Hematopoietic multipotent progenitor cell treated with erythropoietin and hydrocortisone succinate and interleukin-3 and kit ligand, for 4 days (in vitro differentiated cells): ENCODE measurements at regions not wholly inside any gene's neighbourhood (a gene's known extent, or its start where the extent isn't known, plus 50 kb on each side); places are given as distances from the start of the nearest gene placed in this dataset.
"Not testable (repeated sequence)": the region's sequence is repeated elsewhere in the genome, so short reads cannot be mapped to it uniquely, and the experiment has no call there.

Experiments
- DNase-seq: peaks from one replicate; pipeline ENCODE4 v3.0.0-alpha.2; 2015

GRCh38 chr5:101917166-101917565 is 378.9 kb downstream of the SLCO4C1 start:
- DNase-seq = no peak

- no peak for DNase-seq
Observed at GRCh38 chr5:101915554-101915953, 380.5 kb downstream of the SLCO4C1 start.

DNA sequence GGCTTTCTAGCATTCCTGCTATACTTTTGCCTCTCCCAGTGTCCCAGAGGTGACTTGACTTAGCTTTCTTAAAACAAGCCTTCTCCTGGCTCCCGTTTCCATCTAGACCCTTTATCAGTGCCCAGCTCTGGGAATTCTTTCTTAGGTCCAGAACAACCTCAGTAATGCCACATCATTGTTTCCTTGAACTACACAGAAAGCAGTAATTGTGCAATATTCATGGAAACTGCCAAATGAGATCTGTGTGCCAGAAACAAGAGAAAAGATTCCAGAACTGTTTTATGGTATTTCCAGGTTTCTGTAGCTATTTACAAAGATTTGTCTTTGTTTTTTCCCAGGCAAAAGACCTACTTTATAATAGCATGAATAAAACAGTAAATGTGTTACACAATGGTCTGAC is 391.3 kb downstream of the SLCO4C1 start:
- no peak for DNase-seq

DNA sequence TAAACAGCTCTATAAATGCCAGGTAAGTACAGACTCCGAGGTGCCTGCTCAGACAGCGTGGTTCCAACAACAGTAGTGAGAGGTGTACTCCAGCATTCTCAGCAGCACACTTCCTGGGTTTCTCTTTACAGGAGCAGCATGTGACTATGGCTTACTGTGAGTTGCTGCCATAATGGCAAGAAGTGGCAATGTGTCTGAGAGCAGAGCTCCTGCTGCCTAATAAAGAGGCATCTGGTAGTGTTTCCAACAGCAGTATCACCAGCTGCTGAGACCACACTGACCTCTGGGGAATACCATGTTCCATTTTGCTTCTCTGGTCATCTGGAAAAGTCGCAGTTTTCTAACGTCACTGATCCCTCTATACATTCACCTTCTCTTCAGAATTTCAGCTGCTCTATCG is 398.2 kb downstream of the SLCO4C1 start:
- DNase-seq = no peak

- DNase-seq = no peak
Observed at GRCh38 chr5:101894985-101895384, 401.1 kb downstream of the SLCO4C1 start.

DNA sequence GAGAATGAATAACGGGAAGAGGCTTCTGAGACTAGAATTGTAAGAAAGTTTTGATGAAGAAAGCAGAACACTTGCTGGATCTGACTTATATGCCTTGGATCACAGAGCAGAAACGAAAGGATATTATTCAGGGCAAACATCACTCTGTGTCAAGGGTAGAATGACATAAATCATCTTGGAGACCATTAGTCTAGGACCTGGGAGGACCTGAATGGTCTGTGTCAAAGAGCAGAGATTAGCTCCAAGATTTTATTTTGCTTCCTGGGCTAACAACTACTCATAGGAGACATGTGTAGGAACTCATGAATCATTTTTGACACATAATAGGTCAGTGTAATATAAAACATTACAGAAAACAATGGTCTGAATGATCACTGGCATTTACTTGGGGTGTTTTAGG is 417.9 kb downstream of the SLCO4C1 start:
- no peak for DNase-seq

GRCh38 chr5:101877451-101877850 is 418.6 kb downstream of the SLCO4C1 start:
- no peak for DNase-seq

- DNase-seq = no peak
Observed at GRCh38 chr5:101866473-101866872, 429.6 kb downstream of the SLCO4C1 start.

DNA sequence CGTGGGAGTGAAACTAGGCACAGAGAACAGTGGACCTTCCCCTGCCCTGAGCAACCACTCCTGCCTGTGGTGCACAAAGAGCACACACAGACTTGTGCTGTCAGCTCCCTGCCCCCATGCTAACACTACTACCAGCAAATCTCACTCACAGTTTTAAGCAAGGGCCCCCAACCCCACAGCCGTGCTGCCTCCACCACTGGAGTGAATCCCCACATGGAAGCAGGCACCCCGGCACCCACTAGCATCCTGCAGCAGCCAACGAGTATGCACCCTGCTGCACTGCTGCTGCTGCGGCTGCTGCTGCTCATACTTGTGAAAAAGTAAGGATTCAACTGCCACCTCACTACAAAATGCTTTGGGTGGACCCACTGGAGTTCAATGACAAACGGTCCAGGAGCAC is 435.5 kb downstream of the SLCO4C1 start:
- no peak for DNase-seq

- no peak for DNase-seq
Observed at GRCh38 chr5:101860145-101860544, 435.9 kb downstream of the SLCO4C1 start.

DNA sequence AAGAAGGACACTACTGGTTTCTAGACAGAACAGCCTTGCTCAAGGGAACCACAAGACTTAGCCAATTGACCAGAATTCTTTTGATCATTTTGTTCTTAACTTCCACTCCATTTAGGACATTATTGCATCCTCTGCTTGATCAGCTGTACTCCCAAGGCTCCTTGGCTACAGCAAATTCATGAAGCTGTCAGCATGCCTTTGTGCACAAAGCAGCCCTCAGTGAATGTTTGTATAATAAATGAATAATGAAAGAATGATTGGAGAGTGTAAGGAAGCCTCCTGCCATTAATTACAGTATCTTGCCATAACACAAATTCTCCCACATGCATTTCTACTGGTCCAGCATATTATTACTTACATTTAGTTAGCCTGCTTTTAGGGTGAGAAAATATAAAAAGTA is 449.6 kb downstream of the SLCO4C1 start:
- no peak for DNase-seq

DNA sequence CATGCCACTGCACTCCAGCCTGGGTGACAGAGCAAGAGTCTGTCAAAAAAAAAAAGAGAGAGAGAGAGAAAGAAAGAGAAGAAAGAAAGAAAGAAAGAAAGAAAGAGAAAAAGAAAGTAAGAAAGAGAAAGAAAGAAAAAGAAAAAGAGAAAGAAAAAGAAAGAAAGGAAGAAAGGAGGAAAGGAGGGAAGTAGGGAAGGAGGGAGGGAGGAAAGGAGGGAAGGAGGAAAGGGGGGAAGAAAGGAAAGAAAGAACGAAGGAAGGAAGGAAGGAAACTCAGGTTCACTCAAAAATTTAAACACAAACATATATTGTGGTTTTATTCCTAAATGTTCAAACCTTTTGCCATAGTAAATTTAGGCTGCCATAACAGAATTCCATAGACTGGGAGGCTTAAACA is 453.0 kb downstream of the SLCO4C1 start:
- DNase-seq = no peak

DNA sequence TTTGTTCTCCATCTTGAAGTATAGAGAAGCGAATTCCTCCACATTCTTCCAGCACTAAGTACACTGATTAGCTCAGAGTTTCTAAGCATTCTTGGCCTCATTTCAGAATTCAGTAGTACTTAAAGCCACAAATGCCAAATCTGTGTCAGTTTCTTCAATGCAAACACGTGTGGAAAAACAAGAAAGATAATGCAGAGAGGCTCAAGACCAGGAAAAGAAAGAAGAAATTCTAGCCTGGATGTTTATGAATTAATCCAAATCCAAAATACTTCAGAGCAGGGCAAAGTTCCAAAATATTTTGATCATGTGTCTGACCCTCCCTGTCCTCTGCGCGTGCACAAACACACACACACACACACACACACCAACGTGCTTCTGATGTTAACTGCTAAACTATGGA is 457.6 kb downstream of the SLCO4C1 start:
- no peak for DNase-seq

- DNase-seq = no peak
Observed at GRCh38 chr5:101829255-101829654, 466.8 kb downstream of the SLCO4C1 start.

- DNase-seq = no peak
Observed at GRCh38 chr5:101811466-101811865, 484.6 kb downstream of the SLCO4C1 start.

DNA sequence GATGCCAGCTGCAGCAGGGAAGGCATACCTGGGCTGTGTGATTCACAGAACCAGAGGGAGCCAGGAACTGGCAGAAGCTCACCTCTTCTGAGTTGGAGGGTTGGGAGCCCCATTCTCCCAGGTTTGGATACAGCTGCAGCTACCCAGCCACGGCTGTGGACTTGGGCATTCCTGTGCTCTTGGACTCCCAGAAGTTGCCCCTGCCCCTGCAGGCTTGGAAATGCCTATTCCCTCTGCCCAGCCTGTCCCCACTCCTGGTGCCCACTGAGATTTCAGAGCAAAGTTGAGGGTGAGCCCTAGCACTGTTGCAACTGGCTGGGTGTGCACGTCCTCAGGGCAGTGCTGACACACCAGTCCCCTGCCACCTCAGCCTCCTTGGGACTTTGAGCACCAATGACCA is 489.7 kb downstream of the SLCO4C1 start:
- no peak for DNase-seq

DNA sequence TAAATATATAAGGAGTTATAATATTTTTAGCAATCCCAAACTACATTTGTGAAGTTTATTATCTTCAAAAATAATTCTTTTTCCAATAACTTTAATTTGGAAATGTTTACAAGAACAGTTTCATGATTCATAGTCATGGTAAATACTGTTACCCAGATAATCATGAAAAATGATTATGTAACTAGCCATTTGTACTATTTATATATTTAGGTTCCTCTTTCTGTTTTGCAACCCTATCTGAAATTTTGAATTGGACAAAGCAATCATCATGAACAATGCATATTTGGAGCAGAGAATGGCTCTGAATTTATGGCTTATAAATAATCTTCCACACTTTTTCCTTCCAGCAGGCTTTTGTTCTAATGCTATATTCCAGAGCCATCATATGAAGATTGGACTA is 499.7 kb downstream of the SLCO4C1 start:
- DNase-seq = peak; percentile 7

DNA sequence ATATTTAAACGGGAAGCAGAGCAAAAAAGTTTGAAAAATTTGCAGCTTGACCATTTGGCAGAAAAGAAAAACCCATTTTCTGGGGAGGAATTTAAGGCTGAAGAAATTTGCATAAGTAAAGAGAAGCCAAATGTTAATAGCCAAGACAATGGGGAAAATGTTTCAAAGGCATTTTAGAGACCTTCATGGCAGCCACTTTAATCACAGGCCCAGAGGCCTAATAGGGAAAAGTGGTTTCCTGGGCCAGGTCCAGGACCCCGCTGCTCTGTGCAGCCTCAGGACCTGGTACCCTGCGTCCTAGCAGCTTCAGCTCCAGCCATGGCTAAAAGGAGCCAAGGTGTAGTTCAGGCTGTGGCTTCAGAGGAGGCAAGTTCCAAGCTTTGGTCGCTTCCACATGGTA is 507.3 kb downstream of the SLCO4C1 start:
- DNase-seq = no peak

DNA sequence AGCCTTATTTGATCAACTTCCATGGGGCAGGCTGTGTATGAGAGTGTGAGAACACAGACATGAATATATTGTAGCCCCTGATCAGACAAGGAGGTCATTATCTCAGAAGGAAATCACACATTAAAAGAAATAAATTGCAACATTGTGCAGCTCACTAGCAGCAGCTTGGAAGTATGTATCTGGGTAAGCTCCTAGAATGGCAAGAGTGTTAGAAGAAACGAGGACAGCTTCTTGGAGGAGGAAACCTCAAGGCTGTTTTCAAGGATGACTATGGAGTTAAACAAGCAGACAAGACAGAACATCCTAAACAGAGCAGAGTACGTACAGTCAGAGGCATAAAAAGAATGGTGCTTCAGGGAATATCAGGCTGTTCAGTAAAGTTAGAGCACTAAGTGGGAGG is 511.0 kb downstream of the SLCO4C1 start:
- DNase-seq = no peak

GRCh38 chr5:101783241-101784013 is 512.7 kb downstream of the SLCO4C1 start:
- no peak for DNase-seq

DNA sequence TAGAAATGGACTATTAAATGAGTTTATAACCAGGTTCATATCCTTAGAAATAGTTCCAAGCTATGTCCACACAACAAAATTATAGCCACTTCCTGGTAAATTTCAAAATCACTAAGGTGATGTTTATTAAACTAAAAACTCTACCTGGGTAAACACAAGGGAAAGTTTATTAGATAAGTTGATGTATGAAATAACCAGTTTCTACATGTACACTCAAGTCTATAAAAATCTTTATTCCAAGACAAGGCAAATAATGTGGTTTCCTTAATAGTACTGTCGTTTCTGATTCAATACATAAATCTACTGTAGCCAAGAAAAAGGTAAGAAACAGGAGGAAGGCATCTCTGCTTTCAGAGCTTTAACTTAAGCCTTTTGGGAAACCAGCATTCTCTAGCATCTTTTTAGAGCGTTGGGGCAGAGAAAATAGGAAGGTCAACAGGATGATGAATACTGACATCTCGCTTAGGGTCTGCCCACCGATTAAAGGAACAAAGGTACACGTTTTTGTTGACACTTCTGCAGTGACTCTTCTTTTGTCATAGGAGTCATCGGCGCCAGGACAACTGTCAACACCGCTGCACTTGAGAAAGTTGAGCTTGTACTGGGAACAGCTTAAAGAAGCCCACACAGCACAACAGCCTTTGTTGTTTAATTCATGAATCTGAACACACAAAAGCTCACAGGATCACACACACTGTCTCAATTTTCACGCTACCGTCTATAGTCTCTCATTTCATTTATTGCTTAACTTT is 513.6 kb downstream of the SLCO4C1 start:
- no peak for DNase-seq

DNA sequence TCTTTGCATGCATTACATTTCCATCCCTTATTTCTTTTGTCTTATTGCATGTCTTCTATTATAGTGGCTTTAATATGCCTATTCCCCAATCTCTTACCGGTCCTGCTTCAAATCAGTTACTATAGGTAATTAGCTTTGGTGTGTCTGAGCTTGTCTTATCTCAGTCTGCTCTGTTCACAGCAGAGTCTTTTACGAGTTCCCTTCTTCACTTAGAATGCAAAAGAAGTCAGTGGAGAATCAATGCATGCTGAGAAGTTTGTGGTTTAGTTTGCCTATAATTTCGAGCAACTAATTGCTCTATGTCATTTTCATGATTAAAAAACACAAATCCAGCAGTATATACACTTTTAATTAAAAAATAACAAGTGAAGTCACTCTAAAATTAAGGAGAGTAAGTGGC is 545.0 kb downstream of the SLCO4C1 start:
- DNase-seq = no peak

GRCh38 chr5:101743000-101743399 is 553.1 kb downstream of the SLCO4C1 start:
- not testable (repeated sequence) for DNase-seq

DNA sequence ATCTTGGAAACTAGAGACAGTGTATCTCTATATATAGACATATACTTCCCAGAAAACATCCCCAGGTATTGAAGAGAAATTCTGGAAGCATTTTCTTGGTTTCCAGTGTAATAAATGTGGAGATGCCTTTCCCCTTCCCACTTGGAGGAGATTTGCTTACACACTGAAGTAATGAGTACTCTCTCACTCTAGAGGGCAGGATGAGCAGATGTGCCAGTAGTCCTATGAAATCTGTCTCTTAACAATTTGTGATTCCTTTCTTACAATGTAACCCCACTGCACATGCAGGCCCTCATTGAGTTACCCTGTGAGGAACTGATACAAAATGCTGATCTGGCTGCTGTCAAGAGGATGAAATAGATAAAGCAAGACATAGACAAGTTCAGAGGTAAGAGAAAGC is 567.2 kb downstream of the SLCO4C1 start:
- DNase-seq = peak; percentile 2

DNA sequence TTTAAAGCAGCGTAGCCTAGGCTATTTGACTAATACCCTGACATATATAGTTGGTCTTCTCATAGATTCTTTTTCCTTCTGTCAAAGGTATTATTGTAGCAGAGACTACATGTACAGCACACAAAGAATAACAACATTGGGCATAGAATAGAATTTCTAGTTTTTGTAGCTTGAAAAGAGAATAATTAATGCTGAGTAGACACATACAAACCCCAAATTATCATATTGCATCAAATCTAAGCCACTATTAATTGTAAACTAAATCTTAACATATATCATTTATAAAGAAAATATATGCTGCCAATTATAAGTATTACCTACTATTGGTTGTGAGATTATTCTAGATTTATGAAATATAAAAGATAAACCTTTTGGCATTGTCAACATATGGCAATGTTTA is 574.5 kb downstream of the SLCO4C1 start:
- no peak for DNase-seq
